AML-193 (cell line): ENCODE measurements at regions not wholly inside any gene's neighbourhood (a gene's known extent, or its start where the extent isn't known, plus 50 kb on each side); places are given as distances from the start of the nearest gene placed in this dataset.
"Not testable (repeated sequence)": the region's sequence is repeated elsewhere in the genome, so short reads cannot be mapped to it uniquely, and the experiment has no call there.

Experiments used
- DNase-seq, 2 experiments: peaks; one replicate each; lab custom pipeline; 2025; lab: John Stamatoyannopoulos, UW

GRCh38 chr12:88893801-88894200, 313.5 kb upstream of the KITLG start:
- DNase-seq = no peak

GRCh38 chr12:88891434-88891833, 311.2 kb upstream of the KITLG start:
- DNase-seq = not testable (repeated sequence)

- DNase-seq = no peak
Observed at GRCh38 chr12:88889326-88890110, 309.2 kb upstream of the KITLG start.

- no peak for DNase-seq
Observed at GRCh38 chr12:88884600-88884999, 304.3 kb upstream of the KITLG start.

GRCh38 chr12:88882662-88883061, 302.4 kb upstream of the KITLG start:
- no peak for DNase-seq

GRCh38 chr12:88880051-88880450, 299.8 kb upstream of the KITLG start:
- no peak for DNase-seq

- DNase-seq = no peak
Observed at GRCh38 chr12:88878295-88878694, 298.0 kb upstream of the KITLG start.

GRCh38 chr12:88876857-88877256, 296.6 kb upstream of the KITLG start:
- DNase-seq = no peak

GRCh38 chr12:88870000-88870737, 289.9 kb upstream of the KITLG start:
- DNase-seq = no peak

GRCh38 chr12:88868050-88868449, 287.8 kb upstream of the KITLG start:
- DNase-seq = no peak

- DNase-seq = no peak
Observed at GRCh38 chr12:88867510-88867909, 287.2 kb upstream of the KITLG start.

- DNase-seq = no peak
Observed at GRCh38 chr12:88866881-88867280, 286.6 kb upstream of the KITLG start.

GRCh38 chr12:88865537-88865936, 285.3 kb upstream of the KITLG start:
- no peak for DNase-seq

GRCh38 chr12:88860851-88861250, 280.6 kb upstream of the KITLG start:
- DNase-seq = no peak

GRCh38 chr12:88856201-88856600, 275.9 kb upstream of the KITLG start:
- DNase-seq = no peak

- DNase-seq = no peak
Observed at GRCh38 chr12:88855301-88855700, 275.0 kb upstream of the KITLG start.

- DNase-seq = no peak
Observed at GRCh38 chr12:88854260-88854659, 274.0 kb upstream of the KITLG start.

GRCh38 chr12:88847246-88847645, 267.0 kb upstream of the KITLG start:
- DNase-seq = not testable (repeated sequence)

- DNase-seq = no peak
Observed at GRCh38 chr12:88844426-88844825, 264.2 kb upstream of the KITLG start.

- DNase-seq = no peak
Observed at GRCh38 chr12:88842314-88842713, 262.0 kb upstream of the KITLG start.

- DNase-seq = no peak
Observed at GRCh38 chr12:88839486-88839885, 259.2 kb upstream of the KITLG start.

GRCh38 chr12:88836156-88836555, 255.9 kb upstream of the KITLG start:
- DNase-seq = no peak

GRCh38 chr12:88834226-88834625, 254.0 kb upstream of the KITLG start:
- DNase-seq = no peak
